ENCODE measurements at regions not wholly inside any gene's neighbourhood (a gene's known extent, or its start where the extent isn't known, plus 50 kb on each side); places are given as distances from the start of the nearest gene placed in this dataset.

GRCh38 chr2:11027195-11027594, 115.5 kb downstream of the KCNF1 start:
- DNase-seq (ENCODE audit: low read depth): no peak
- no peak overlapping the region for H3K4me3 ChIP-seq (ENCODE audit: low read depth, low read length)
- TF ChIP-seq CTCF (conservative IDR thresholded peaks at IDR 0.05; ENCODE audit: low read depth, low read length): no peak

GRCh38 chr2:11028407-11028916, 116.7 kb downstream of the KCNF1 start:
- DNase-seq (ENCODE audit: low read depth): no peak
- H3K4me3 ChIP-seq (ENCODE audit: low read depth, low read length): no peak overlapping the region
- peak; percentile 31 for TF ChIP-seq CTCF (conservative IDR thresholded peaks at IDR 0.05; ENCODE audit: low read depth, low read length)

GRCh38 chr2:11029136-11029535, 117.4 kb downstream of the KCNF1 start:
- TF ChIP-seq CTCF (conservative IDR thresholded peaks at IDR 0.05; ENCODE audit: low read depth, low read length): no peak
- no peak overlapping the region for H3K4me3 ChIP-seq (ENCODE audit: low read depth, low read length)
- no peak for DNase-seq (ENCODE audit: low read depth)

- TF ChIP-seq CTCF (conservative IDR thresholded peaks at IDR 0.05; ENCODE audit: low read depth, low read length): no peak
Observed at GRCh38 chr2:11030036-11030435, 118.3 kb downstream of the KCNF1 start.

GRCh38 chr2:11030909-11031308, 119.2 kb downstream of the KCNF1 start:
- no peak overlapping the region for H3K4me3 ChIP-seq (ENCODE audit: low read depth, low read length)
- TF ChIP-seq CTCF (conservative IDR thresholded peaks at IDR 0.05; ENCODE audit: low read depth, low read length): no peak
- DNase-seq (ENCODE audit: low read depth): no peak

More at GRCh38 chr2:11030036-11030435, 118.3 kb downstream of the KCNF1 start:
- DNase-seq (ENCODE audit: low read depth): no peak
- no peak overlapping the region for H3K4me3 ChIP-seq (ENCODE audit: low read depth, low read length)

GRCh38 chr2:11031876-11032275, 120.1 kb downstream of the KCNF1 start:
- no peak overlapping the region for H3K4me3 ChIP-seq (ENCODE audit: low read depth, low read length)
- TF ChIP-seq CTCF (conservative IDR thresholded peaks at IDR 0.05; ENCODE audit: low read depth, low read length): no peak
- no peak for DNase-seq (ENCODE audit: low read depth)

- no peak for DNase-seq (ENCODE audit: low read depth)
- no peak overlapping the region for H3K4me3 ChIP-seq (ENCODE audit: low read depth, low read length)
- TF ChIP-seq CTCF (conservative IDR thresholded peaks at IDR 0.05; ENCODE audit: low read depth, low read length): no peak
Observed at GRCh38 chr2:11032396-11032795, 120.7 kb downstream of the KCNF1 start.
